Psoas muscle (tissue), 7 donors: ENCODE measurements at regions not wholly inside any gene's neighbourhood (a gene's known extent, or its start where the extent isn't known, plus 50 kb on each side); places are given as distances from the start of the nearest gene placed in this dataset.

Experiments
- ATAC-seq, 4 donors: fragments of 200-7000 bp; cut with Tn5 transposase; one replicate each; pipeline ENCODE4 v1.9.1; 2020; ENCODE audit warnings: moderate library complexity in 3 of 4, mild to moderate bottlenecking in 2 of 4
- DNase-seq, 2 donors: peaks; one replicate each; pipeline ENCODE4 v3.0.0-alpha.2; 2020
- H3K27ac ChIP-seq: fragments of 200-600 bp; one replicate; pipeline ENCODE4 v1.8.0; 2022
- H3K27me3 ChIP-seq, 3 donors: fragments of 200-600 bp in 1 of 3; one replicate each; pipeline versions ENCODE4 v1.6.1 to v1.8.0; 2013 to 2022; ENCODE audit warnings: low read length in 2 of 3, mild to moderate bottlenecking in 2 of 3, moderate library complexity in 1 of 3; ENCODE audit not compliant: insufficient read depth in 3 of 3
- H3K36me3 ChIP-seq, 2 donors: fragments of 200-600 bp in 1 of 2; one replicate each; pipeline versions ENCODE4 v1.6.1 to v1.8.0; 2013 to 2022; ENCODE audit warnings: low read depth in 1 of 2, mild to moderate bottlenecking in 1 of 2, moderate library complexity in 1 of 2; ENCODE audit not compliant: insufficient read depth in 1 of 2
- H3K4me1 ChIP-seq: fragments of 200-600 bp; one replicate; pipeline ENCODE4 v1.8.0; 2022
- H3K4me3 ChIP-seq: fragments of 200-600 bp; one replicate; pipeline ENCODE4 v1.8.0; 2022; ENCODE audit warnings: mild to moderate bottlenecking
- H3K9me3 ChIP-seq: fragments of 200-600 bp; one replicate; pipeline ENCODE4 v1.8.0; 2022
- CTCF ChIP-seq: fragments of 200-600 bp; IDR thresholded peaks from one replicate; pipeline ENCODE4 v1.8.0; 2022; ENCODE audit warnings: antibody characterized with exemption
- WGBS, 3 donors: extraction: QIAGEN DNeasy Blood & Tissue Kit; methylation state at CpG; one replicate each; pipeline versions ENCODE4 v1.1.6 to v1.1.7; 2013; 5-methylcytosine and 5-hydroxymethylcytosine counted together
- intact Hi-C, 2 donors: fragments of 100-400 bp; cut with DNase I; formaldehyde crosslinking; loops; one replicate each; pipeline versions ENCODE4 v1.11.0 to v1.14.2; 2022
- donor health status: healthy with polysubstance abuse.
- donor health status: DM: no; HTN: no; CAD: no; lungs with moderate emphysema.
- donor health status: Bipolar disorder and iron deficiency.
- donor health status: healthy.
- donor health status: DM: yes; HTN: yes; CAD: no.
- donor health status: DM: no; HTN: no; CAD: no.
- donor health status: DM: yes; HTN: yes; CAD: no.

GRCh38 chr2:223107825-223108224 is 55.8 kb downstream of the KCNE4 start:
- DNase-seq (no peak), ATAC-seq (no peak)
- TF ChIP-seq CTCF = no peak
- intact Hi-C loops = no loop called here
- WGBS, 3 donors = 68 to 87% (median 80%) methylated on average over 1 of the region's 1 CpG
- H3K36me3 ChIP-seq = no peaks in the 10 kb centered on the region
- no peaks in the 10 kb centered on the region for H3K9me3 ChIP-seq
- no peaks in the 10 kb centered on the region for H3K27me3 ChIP-seq
- H3K4me3 ChIP-seq = no peak overlapping the region
- H3K27ac ChIP-seq = no peak overlapping the region
- no peaks in the 10 kb centered on the region for H3K4me1 ChIP-seq

- no peaks in the 10 kb centered on the region for H3K9me3 ChIP-seq
- no peak overlapping the region for H3K4me3 ChIP-seq
- H3K4me1 ChIP-seq = no peaks in the 10 kb centered on the region
- no peak overlapping the region for H3K27ac ChIP-seq
- no peak for DNase-seq
- H3K36me3 ChIP-seq = no peaks in the 10 kb centered on the region
- no peak for TF ChIP-seq CTCF
- whole genome bisulfite sequencing, 3 donors = 47 to 61% (median 51%) methylated on average over 5 of the region's 5 CpGs
- no peak for ATAC-seq
- no peaks in the 10 kb centered on the region for H3K27me3 ChIP-seq
- intact Hi-C loops = no loop called here
These were observed 56.5 kb downstream of the KCNE4 start for GRCh38 chr2:223108351-223109050.

- Histone ChIP-seq H3K9me3 (no peaks in the 10 kb centered on the region), H3K36me3 (no peaks in the 10 kb centered on the region), H3K27me3 (no peaks in the 10 kb centered on the region), H3K27ac (no peak overlapping the region), H3K4me3 (no peak overlapping the region), H3K4me1 (no peaks in the 10 kb centered on the region)
- no peak for ATAC-seq
- no peak for DNase-seq
- WGBS, 3 donors = 43 to 78% (median 51%) methylated on average over 3 of the region's 3 CpGs
- intact Hi-C loops = no loop called here
- no peak for TF ChIP-seq CTCF
These were observed 57.4 kb downstream of the KCNE4 start for GRCh38 chr2:223109341-223109740.

- TF ChIP-seq CTCF = no peak
- ATAC-seq = no peak
- intact Hi-C loops = no loop called here
- H3K36me3 ChIP-seq = no peaks in the 10 kb centered on the region
- H3K4me3 ChIP-seq = no peak overlapping the region
- no peak overlapping the region for H3K27ac ChIP-seq
- peaks cover 0 to 2% (median 0%) of the 10 kb centered on the region in 3 donors for H3K27me3 ChIP-seq
- H3K4me1 ChIP-seq = no peaks in the 10 kb centered on the region
- no peaks in the 10 kb centered on the region for H3K9me3 ChIP-seq
- DNase-seq = no peak
These were observed 61.2 kb downstream of the KCNE4 start for GRCh38 chr2:223113161-223113560.

GRCh38 chr2:223114170-223114569 is 62.2 kb downstream of the KCNE4 start:
- no peak for TF ChIP-seq CTCF
- no peaks in the 10 kb centered on the region for H3K36me3 ChIP-seq
- H3K27ac ChIP-seq = no peak overlapping the region
- ATAC-seq = no peak
- peaks cover 0 to 2% (median 0%) of the 10 kb centered on the region in 3 donors for H3K27me3 ChIP-seq
- no peak for DNase-seq
- no peaks in the 10 kb centered on the region for H3K4me1 ChIP-seq
- intact Hi-C loops = no loop called here
- H3K9me3 ChIP-seq = no peaks in the 10 kb centered on the region
- WGBS, 3 donors = 58 to 63% (median 61%) methylated on average over 3 of the region's 3 CpGs
- H3K4me3 ChIP-seq = no peak overlapping the region
